IPS-20b (cell line): ENCODE measurements at regions not wholly inside any gene's neighbourhood (a gene's known extent, or its start where the extent isn't known, plus 50 kb on each side); places are given as distances from the start of the nearest gene placed in this dataset.
"Not testable (repeated sequence)": the region's sequence is repeated elsewhere in the genome, so short reads cannot be mapped to it uniquely, and the experiment has no call there.

Source experiments
- H3K27ac ChIP-seq: one replicate; pipeline ENCODE4 v1.5.1; 2013; ENCODE audit warnings: low read length
- H3K27me3 ChIP-seq: 2 replicates; pipeline ENCODE4 v1.6.1; 2013; ENCODE audit warnings: mild to moderate bottlenecking, low read length, inconsistent platforms; ENCODE audit not compliant: insufficient read depth
- H3K36me3 ChIP-seq: 2 replicates; pipeline ENCODE4 v1.6.1; 2013; ENCODE audit warnings: low read depth, mild to moderate bottlenecking, inconsistent platforms, low read length, moderate library complexity; ENCODE audit not compliant: insufficient read depth
- H3K4me1 ChIP-seq: 2 replicates; pipeline ENCODE4 v1.6.1; 2013; ENCODE audit warnings: mild to moderate bottlenecking, control low read depth, inconsistent platforms, low read length, moderate library complexity; ENCODE audit not compliant: insufficient read depth
- H3K4me3 ChIP-seq: 2 replicates; pipeline ENCODE4 v1.5.1; 2013; ENCODE audit warnings: mild to moderate bottlenecking, low read length, inconsistent platforms
- H3K9ac ChIP-seq: 2 replicates; pipeline ENCODE4 v1.6.1; 2013; ENCODE audit warnings: low read depth, mild to moderate bottlenecking, inconsistent platforms, low read length, moderate library complexity
- H3K9me3 ChIP-seq: 2 replicates; pipeline ENCODE4 v1.6.1; 2013; ENCODE audit warnings: mild to moderate bottlenecking, low read depth, low read length, inconsistent platforms; ENCODE audit not compliant: insufficient read depth

GRCh38 chr3:87710028-87710427, 348.8 kb downstream of the CGGBP1 start:
- H3K9me3 ChIP-seq, result peaks cover 2% of the 10 kb centered on the region; the same call in 1 of the 2 replicates
- H3K27me3 ChIP-seq, result no peaks in the 10 kb centered on the region
- no peaks in the 10 kb centered on the region for H3K4me1 ChIP-seq
- H3K9ac ChIP-seq, result no peak overlapping the region
- H3K27ac ChIP-seq, result no peak overlapping the region
- H3K36me3 ChIP-seq, result no peaks in the 10 kb centered on the region
- no peak overlapping the region for H3K4me3 ChIP-seq

- H3K4me1 ChIP-seq, result no peaks in the 10 kb centered on the region
- H3K9ac ChIP-seq, result no peak overlapping the region
- no peak overlapping the region for H3K27ac ChIP-seq
- peaks cover 2% of the 10 kb centered on the region; the same call in 1 of the 2 replicates for H3K9me3 ChIP-seq
- no peaks in the 10 kb centered on the region for H3K36me3 ChIP-seq
- H3K27me3 ChIP-seq, result no peaks in the 10 kb centered on the region
- H3K4me3 ChIP-seq, result no peak overlapping the region
Measured at GRCh38 chr3:87706176-87706575, 352.6 kb downstream of the CGGBP1 start.

GRCh38 chr3:87702600-87702999, 356.2 kb downstream of the CGGBP1 start:
- H3K36me3 ChIP-seq, result no peaks in the 10 kb centered on the region
- H3K27me3 ChIP-seq, result no peaks in the 10 kb centered on the region
- H3K27ac ChIP-seq, result no peak overlapping the region
- H3K4me1 ChIP-seq, result no peaks in the 10 kb centered on the region
- no peak overlapping the region for H3K4me3 ChIP-seq
- H3K9ac ChIP-seq, result no peak overlapping the region
- peaks cover 2% of the 10 kb centered on the region; the same call in 1 of the 2 replicates for H3K9me3 ChIP-seq

- no peaks in the 10 kb centered on the region for H3K9me3 ChIP-seq
- H3K9ac ChIP-seq, result no peak overlapping the region
- H3K27ac ChIP-seq, result no peak overlapping the region
- H3K27me3 ChIP-seq, result no peaks in the 10 kb centered on the region
- no peaks in the 10 kb centered on the region for H3K36me3 ChIP-seq
- no peak overlapping the region for H3K4me3 ChIP-seq
- H3K4me1 ChIP-seq, result no peaks in the 10 kb centered on the region
Measured at GRCh38 chr3:87696124-87697013, 362.4 kb downstream of the CGGBP1 start.

- Histone ChIP-seq H3K4me1 (no peaks in the 10 kb centered on the region), H3K9me3 (no peaks in the 10 kb centered on the region), H3K27me3 (no peaks in the 10 kb centered on the region), H3K9ac (no peak overlapping the region), H3K36me3 (no peaks in the 10 kb centered on the region), H3K4me3 (no peak overlapping the region), H3K27ac (no peak overlapping the region)
Measured at GRCh38 chr3:87694678-87695077, 364.1 kb downstream of the CGGBP1 start.

- Histone ChIP-seq H3K36me3 (no peaks in the 10 kb centered on the region), H3K4me3 (no peak overlapping the region), H3K9ac (no peak overlapping the region), H3K27ac (no peak overlapping the region), H3K9me3 (no peaks in the 10 kb centered on the region), H3K27me3 (no peaks in the 10 kb centered on the region), H3K4me1 (no peaks in the 10 kb centered on the region)
Measured at GRCh38 chr3:87691109-87691508, 367.7 kb downstream of the CGGBP1 start.

- not testable (repeated sequence) for H3K4me1 ChIP-seq, H3K27ac ChIP-seq, H3K4me3 ChIP-seq, H3K9ac ChIP-seq, H3K9me3 ChIP-seq, H3K27me3 ChIP-seq, H3K36me3 ChIP-seq
Measured at GRCh38 chr3:87678984-87679660, 379.7 kb downstream of the CGGBP1 start.

GRCh38 chr3:87674397-87675161, 384.2 kb downstream of the CGGBP1 start:
- Histone ChIP-seq H3K27ac (no peak overlapping the region), H3K4me3 (no peak overlapping the region), H3K9ac (no peak overlapping the region), H3K36me3 (no peaks in the 10 kb centered on the region), H3K9me3 (no peaks in the 10 kb centered on the region), H3K27me3 (no peaks in the 10 kb centered on the region), H3K4me1 (no peaks in the 10 kb centered on the region)

GRCh38 chr3:87673132-87673531, 385.7 kb downstream of the CGGBP1 start:
- Histone ChIP-seq H3K4me3 (no peak overlapping the region), H3K36me3 (no peaks in the 10 kb centered on the region), H3K9me3 (no peaks in the 10 kb centered on the region), H3K27ac (no peak overlapping the region), H3K9ac (no peak overlapping the region), H3K4me1 (no peaks in the 10 kb centered on the region), H3K27me3 (no peaks in the 10 kb centered on the region)

GRCh38 chr3:87654184-87654583, 377.8 kb upstream of the POU1F1 start:
- no peaks in the 10 kb centered on the region for H3K36me3 ChIP-seq
- no peak overlapping the region for H3K27ac ChIP-seq
- no peak overlapping the region for H3K9ac ChIP-seq
- no peaks in the 10 kb centered on the region for H3K4me1 ChIP-seq
- no peaks in the 10 kb centered on the region for H3K9me3 ChIP-seq
- no peaks in the 10 kb centered on the region for H3K27me3 ChIP-seq
- H3K4me3 ChIP-seq, result no peak overlapping the region

GRCh38 chr3:87653138-87653537, 376.8 kb upstream of the POU1F1 start:
- H3K27ac ChIP-seq, H3K4me3 ChIP-seq, H3K36me3 ChIP-seq, H3K9ac ChIP-seq, H3K27me3 ChIP-seq, H3K4me1 ChIP-seq, H3K9me3 ChIP-seq: not testable (repeated sequence)
